Fibroblast of peridontal ligament (primary cell): ENCODE measurements at regions not wholly inside any gene's neighbourhood (a gene's known extent, or its start where the extent isn't known, plus 50 kb on each side); places are given as distances from the start of the nearest gene placed in this dataset.
A peak's percentile ranks its signal among the peaks of the same experiment; 100 is the strongest.
"Not testable (repeated sequence)": the region's sequence is repeated elsewhere in the genome, so short reads cannot be mapped to it uniquely, and the experiment has no call there.

Source experiments
- DNase-seq: peaks from one replicate; pipeline ENCODE4 v3.0.0-alpha.2; 2010; ENCODE audit errors: extremely low read depth

DNA sequence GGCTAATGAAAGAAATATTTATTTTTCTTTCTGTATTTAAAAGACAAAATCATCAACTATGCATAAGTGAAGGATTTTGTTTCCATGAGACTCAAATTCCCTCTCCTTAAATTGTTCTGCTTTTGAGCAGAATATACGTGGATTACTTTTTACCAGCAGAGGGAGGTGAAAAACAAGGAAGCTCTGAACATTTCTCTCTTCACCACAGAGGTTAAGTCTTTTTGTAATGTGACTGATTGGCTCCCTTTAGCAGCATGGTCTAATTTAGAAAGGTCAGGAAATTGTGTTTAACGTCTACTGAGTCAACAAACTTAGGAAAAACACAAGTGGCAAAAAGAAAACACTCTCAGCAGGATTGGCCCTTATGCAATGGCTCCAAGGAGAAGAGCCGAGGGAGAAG, 55.1 kb upstream of the F9 start:
- no peak for DNase-seq

DNA sequence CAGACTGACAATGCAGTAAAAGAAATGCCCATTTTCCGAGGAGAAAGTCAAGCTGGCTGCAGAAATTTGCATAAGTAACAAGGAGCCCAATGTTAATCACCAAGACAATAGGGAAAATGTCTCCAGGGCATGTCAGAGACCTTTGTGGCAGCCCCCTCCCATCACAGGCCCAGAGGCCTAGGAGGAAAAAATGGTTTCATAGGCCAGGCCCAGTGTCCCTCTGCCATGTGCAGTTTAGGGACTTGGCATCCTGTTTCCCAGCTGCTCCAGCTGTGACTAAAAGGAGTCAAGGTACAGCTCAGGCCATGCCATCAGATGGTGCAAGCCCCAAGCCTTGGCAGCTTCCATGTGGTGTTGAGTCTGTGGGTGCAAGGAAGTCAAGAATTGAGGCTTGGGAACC, 68.6 kb upstream of the F9 start:
- not testable (repeated sequence) for DNase-seq

DNA sequence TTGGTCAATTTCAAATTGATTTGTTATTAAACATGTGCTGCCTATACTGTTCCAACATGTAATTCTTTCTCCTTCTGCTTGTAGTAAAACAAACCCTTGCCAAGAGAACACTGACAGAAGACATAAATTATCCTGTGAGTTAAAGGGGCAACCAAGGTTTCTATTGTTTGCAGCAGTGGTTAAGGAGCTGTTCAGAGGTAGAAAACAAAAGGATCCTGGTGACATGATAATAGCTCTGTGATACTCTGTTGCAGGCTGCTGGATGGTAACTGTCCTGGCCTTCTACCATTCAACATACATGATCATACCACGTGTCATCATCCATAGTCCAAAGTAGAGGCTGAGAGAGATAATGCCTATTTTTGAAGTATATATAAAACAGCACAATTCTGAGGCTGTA, 75.8 kb upstream of the F9 start:
- DNase-seq: no peak

DNA sequence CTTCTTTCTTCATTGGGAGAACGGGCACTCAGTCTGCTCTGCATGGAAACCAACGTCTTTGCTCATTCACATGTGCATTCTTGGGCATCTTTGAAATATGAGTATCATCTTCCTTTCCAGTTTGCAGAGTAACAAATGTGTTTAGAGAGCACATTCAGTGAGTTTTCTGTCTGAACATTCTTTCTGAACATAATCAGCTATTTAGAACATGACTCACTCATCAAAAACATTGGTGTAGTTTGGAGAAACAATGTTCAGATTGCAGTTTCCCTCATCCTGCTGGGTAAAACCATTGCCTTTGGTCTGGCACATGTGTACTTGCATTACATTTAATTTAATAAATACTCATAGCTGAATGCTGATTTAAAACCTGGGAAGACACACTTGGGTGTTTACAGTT, 81.5 kb upstream of the F9 start:
- peak; percentile 0 for DNase-seq

DNA sequence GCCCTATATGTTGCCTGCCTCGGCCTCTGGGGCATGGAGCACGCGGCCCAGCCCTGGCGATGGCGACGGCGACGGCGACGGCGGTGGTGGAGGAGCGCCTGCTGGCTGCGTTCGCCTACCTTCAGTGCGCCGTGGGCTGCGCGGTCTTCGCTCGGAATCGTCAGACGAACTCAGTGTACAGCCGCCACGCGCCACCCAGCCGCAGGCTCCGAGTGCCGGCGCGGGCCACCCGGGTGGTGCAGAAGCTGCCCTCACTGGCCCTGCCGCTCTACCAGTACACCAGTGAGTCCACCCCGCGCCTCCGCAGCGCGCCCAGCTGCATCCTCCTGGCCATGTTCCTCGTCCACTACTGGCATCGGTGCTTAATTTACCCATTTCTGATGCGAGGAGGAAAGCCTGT, 83.7 kb upstream of the F9 start:
- no peak for DNase-seq

DNA sequence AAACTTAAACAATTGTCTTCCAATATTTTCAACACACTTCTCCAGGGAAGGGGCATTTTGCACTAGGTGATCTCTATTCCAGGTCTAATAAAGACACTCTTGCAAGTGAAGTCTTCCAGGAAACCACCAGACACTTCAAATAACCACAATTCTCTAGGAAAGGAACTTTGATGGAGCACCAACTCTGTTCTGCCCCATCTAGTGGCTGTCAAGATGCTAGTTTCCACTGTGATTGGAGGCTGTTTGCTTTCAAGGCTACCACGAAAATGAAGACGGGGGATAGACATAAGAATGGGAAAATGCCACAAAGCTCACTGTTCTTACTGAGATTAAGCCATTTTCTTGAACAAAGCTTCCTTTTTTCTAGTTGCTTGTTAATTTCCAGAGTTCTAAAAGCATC, 100.6 kb upstream of the F9 start:
- DNase-seq: no peak

DNA sequence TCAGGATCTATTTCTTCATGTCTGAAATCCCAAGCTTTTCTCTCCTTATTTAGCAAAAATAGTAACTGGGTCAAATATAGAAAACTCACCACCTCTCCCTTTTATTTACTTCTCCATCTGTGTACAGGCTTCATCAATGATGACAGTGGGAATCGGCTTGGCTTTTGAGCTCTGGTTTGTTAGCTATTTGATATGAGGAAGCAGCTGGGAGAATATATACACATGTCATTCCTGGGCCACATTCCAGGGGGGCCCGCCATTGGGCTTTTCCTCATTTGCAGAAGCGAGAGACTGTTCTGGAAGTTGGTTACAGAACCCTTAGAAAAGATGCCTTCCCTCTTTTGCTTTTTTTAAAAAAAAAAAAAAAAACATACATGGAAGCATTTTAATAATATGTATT, 107.4 kb upstream of the F9 start:
- DNase-seq: no peak

DNA sequence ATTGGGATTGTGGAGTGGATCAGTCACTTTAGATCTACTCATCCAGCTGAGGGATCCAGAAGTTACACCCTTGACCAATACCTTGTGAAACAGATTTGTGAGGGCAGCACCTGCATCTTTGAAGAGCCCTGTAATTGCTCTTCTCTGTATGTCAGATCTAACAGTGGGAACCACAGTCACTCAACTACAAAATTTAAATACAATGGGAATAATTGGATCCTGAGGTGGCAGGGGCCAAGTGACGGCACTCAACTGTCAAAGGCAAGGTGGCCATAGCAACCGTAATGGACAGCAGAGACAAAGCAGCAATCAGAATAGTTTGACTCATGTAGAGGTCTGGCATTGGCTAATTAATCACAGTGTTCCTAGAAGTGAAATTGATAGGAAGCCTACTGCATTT, 132.3 kb upstream of the F9 start:
- not testable (repeated sequence) for DNase-seq

DNA sequence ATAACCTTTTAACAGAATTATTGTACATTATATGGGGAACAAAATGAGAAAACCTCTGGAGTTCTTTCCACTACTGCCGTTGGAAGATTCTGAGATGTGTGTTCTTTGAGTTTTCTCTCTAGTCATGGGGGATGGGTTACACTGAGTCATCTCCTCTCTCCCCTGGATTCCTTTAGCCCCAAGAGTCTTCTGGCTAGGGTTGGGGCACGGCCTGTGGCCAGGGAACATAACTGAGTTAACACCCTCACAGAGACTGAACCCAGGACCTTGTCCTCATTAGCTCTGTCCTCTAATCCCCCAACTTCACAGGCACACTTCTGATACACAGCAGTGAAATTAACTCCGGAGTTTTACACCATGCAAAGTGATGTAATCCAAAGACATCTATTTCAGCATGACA, 142.3 kb upstream of the F9 start:
- DNase-seq: no peak

DNA sequence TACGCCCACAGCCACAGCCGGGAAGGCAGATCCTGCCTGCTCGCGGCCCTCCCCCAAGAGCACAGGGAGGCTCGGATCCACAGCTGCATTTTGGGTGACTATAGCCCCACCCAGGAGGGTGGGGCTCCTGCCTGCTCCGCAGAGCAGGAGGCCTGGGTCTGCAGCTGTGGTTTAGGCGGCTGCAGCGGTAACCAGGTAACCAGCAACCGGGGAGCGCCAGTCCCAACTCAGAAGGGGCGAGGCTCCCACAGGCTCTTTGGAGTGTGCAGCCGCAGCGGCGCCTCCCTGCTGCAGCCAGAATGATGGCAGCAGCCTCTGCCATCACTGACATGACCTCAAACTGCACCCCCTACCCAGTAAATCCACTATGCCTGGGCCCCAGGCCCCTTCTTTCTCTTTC, 148.0 kb upstream of the F9 start:
- no peak for DNase-seq

DNA sequence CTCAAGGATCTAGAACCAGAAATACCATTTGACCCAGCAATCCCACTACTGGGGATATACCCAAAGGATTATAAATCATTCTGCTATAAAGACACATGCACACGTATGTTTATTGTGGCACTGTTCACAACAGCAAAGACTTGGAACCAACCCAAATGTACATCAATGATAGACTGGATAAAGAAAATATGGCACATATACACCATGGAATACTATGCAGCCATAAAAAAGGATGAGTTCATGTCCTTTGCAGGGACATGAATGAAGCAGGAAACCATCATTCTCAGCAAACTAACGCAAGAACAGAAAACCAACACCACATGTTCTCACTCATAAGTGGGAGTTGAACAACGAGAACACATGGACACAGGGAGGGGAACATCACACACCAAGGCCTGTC, 154.0 kb upstream of the F9 start:
- not testable (repeated sequence) for DNase-seq

DNA sequence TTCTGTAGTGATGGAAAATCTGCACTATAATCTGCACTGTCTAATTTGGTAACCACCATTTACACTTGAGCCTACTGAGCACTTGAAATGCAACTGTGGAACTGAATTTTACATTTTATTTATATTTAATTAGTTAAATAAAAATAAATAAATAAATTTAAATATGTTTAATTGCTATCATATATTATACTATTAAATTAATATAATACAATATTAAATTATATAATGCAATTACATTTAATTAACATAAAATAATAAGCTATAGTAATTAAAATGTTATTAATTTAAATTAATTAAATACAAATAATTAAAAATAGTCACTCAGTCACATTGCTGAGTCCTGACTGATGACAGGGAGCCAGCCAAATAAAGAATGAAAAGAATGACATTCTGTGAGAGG, 170.2 kb upstream of the F9 start:
- DNase-seq: no peak

DNA sequence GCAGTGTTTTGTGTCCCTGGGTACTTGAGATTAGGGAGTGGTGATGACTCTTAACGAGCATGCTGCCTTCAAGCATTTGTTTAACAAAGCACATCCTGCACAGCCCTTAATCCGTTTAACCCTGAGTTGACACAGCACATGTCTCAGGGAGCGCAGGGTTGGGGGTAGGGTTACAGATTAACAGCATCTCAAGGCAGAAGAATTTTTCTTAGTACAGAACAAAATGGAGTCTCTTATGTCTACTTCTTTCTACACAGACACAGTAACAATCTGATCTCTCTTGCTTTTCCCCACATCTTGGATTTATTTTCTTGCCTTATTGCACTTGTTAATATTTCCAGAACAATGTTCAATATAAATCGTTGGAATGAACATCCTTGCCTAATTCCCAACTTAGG, 187.9 kb upstream of the F9 start:
- DNase-seq: not testable (repeated sequence)

DNA sequence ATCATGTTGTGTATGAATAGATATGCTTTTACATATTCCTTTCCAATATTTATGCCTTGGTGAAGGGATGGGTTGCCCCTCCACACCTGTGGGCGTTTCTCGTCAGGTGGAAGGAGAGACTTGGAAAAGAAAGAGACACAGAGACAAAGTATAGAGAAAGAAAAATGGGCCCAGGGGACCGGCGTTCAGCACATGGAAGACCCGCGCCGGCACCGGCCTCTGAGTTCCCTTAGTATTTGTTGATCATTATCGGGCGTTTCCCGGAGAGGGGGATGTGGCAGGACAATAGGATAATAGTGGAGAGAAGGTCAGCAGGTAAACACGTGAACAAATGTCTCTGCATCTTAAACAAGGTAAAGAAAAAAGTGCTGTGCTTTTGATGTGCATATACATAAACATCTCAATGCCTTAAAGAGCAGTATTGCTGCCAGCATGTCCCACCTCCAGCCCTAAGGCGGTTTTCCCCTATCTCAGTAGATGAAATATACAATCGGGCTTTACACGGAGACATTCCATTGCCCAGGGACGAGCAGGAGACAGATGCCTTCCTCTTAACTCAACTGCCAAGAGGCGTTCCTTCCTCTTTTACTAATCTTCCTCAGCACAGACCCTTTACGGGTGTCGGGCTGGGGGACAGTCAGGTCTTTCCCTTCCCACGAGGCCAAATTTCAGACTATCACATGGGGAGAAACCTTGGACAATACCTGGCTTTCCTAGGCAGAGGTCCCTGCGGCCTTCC, 188.5 kb upstream of the F9 start:
- DNase-seq: not testable (repeated sequence)

DNA sequence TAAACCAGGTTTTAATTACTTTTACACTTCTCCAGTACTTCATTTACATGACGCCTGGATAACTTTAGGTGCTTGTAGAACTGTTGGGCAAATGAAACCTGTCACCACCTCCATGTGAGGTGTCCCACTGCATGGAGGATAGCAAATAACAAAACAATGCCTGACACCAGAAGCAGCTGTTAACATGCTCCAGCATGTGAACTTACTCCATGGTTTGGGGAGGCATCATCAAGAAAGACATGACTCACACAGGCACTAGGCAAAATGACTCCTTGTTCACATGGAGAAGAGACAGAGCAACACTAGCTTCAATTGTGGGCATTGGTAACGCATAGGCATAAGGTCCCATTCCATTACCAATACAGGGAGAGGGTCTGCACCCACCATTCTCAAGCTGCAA, 198.1 kb upstream of the F9 start:
- no peak for DNase-seq

DNA sequence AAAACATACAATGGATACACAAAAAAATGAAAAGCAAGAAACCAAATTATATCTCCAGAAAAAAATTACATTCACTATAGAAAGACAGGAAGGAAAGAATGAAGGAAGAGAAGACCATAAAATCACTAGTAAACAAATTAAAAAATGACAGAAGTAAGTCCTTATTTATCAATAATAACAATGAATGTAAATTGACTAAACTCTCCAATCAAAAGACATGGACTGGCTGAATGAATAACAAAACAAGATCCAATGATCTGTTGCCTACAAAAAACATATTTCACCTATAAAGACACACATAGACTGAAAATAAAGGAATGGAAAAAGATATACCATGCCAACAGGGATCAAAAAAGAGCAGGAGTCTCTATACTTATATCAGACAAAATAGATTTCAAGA, 203.2 kb upstream of the F9 start:
- DNase-seq: no peak

DNA sequence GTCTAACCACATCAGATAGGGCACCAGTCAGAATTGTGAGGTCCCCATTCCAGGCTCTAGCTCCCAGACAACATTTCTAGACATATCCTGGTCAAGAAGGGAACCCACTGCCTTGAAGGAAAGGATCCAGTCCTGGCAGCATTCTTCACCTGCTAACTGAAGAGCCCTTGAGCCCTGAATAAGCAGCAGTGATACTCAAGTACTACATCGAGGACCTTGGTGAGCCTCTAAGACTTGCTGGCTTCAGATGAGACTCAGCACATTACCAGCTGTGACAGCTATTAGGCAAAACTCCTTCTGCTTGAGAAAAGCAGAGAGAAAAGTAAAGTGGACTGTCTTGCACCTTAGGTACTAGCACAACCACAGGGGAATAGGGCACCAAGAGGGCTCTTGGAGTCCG, 205.8 kb upstream of the F9 start:
- DNase-seq: no peak

DNA sequence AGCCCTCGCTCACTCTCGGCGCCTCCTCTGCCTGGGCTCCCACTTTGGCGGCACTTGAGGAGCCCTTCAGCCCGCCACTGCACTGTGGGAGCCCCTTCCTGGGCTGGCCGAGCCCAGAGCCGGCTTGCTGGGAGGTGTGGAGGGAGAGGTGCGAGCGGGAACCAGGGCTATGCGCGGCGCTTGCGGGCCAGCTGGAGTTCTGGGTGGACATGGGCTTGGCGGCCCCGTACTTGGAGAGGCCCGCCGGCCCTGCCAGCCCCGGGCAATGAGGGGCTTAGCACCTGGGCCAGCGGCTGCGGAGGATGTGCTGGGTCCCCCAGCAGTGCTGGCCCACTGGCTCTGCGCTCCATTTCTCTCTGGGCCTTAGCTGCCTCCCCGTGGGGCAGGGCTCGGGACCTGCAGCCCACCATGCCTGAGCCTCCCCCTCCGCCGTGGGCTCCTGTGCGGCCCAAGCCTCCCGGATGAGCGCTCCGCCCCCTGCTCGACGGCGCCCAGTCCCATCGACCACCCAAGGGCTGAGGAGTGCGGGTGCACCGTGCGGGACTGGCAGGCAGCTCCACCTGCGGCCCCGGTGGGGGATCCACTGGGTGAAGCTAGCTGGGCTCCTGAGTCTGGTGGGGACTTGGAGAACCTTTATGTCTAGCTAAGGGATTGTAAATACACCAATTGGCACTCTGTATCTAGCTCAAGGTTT, 209.7 kb upstream of the F9 start:
- not testable (repeated sequence) for DNase-seq

DNA sequence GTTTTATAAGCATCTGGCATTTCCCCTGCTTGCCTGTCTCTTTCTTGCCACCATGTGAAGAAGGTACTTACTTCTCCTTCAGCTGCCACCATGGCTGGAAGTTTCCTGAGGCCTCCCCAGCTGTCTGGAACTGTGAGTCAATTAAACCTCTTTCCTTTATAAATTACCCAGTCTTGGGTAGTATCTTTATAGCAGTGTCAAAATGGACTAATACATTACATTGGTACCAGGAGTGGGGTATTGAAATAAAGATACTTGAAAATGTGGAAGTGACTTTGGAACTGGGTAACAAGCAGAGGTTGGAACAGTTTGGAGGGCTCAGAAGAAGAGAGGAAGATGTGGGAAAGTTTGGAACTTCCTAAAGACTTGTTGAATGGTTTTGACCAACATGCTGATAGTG, 223.9 kb upstream of the F9 start:
- not testable (repeated sequence) for DNase-seq

DNA sequence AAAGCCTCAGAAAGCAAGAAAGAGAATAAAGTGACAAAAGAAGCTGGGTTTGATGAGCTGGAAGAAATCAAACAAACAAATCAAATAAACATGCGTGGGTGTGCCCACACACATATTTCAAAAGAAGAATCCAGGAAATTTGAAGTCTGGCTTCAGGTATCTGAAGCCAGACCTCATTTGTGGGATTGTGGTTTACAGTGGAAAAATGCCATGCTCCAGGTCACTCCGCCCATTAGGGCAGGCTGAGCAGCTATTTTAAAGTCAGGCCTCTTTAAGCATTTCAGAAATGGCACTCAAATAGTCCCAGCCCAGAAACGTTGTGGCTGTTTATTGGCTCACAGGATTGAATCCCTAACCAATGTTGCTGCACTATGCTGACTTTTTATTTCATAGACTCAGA, 226.1 kb upstream of the F9 start:
- no peak for DNase-seq

DNA sequence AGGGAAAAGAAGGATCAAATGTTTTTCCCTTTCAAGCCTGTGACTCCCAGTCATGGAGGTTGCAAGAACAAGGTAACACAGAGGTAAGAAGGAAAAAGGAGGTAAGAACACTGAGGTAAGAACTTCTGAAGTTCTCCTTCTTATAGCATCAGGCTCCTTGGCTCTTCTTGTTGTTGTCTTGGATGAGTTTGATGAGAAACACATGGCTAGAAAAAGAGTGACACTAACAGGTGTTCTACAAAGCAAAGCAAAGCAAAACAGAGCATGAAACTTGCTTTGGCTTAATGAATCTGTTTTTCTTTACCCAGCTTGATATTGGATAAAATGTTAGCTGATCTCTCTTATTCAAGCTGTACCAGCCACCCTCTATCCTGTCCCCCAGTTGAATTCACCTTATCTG, 231.2 kb upstream of the F9 start:
- no peak for DNase-seq

DNA sequence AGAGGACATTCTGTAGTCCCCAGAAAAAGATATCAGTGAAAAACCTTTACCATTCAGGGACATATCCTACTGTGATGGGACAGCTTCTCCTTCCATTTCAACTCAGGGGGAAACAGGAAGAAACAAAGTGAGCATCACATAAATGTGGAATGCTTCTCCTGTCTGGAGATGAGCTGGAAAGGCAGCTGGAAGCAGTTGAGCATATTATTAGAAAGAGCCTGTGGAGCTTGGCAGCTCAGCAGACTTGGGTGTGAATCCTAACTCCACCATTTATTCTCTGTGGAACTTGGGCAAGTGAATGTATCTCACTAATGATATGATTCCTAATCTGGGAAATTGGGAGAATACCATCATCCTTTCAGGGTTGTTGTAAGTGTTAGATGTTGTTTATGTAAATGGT, 232.1 kb upstream of the F9 start:
- no peak for DNase-seq

DNA sequence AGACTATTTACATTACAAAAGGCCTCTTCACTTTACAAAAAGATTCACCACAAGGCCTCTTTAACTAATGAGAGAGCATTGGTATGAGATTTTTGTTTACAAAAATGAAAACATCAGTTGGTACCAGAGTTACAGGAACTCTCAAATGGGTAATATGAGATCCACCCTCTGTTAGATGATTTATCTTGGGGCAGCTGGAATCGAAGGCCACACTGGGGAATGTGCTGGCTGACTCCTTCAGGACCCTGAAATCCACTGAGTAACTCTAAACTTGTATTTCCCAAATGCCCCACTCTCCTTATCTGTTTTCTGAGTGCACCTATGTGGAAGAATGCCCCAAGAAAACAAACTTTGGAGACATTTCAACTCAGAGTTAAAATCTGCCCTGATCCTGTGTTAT, 232.9 kb upstream of the F9 start:
- no peak for DNase-seq

DNA sequence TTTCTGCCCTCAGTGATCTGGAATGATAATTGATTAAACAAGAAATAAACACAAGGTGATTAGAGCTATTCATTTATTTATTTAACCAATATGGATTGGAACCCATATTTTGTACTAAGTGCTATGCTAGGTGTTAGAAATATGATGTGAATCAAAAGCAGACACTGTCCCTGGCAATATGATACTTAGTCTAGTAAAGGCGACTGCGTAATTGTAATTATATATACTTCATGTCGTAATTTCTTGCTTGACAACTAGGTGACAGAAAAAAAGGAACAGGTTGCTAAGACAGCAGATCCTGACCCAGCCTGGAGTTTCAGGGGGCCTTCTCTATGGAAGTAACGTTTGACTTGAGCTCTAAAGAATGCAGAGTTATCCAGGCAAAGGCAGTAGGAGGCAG, 236.5 kb upstream of the F9 start:
- no peak for DNase-seq
